A549 (cell line): ENCODE measurements at regions not wholly inside any gene's neighbourhood (a gene's known extent, or its start where the extent isn't known, plus 50 kb on each side); places are given as distances from the start of the nearest gene placed in this dataset.
A peak's percentile ranks its signal among the peaks of the same experiment; 100 is the strongest.

Experiments used
- ATAC-seq, 2 experiments: fragments of 200-7000 bp in 1 of 2; fragments of >200 bp in 1 of 2; cut with Nextera tagmentation in 1 of 2; cut with Tn5 transposase in 1 of 2; 3 replicates each; pipeline versions ENCODE4 v1.8.0 to v1.9.1; 2018 to 2020; ENCODE audit warnings: mild to moderate bottlenecking in 1 of 2, moderate library complexity in 1 of 2
- CTCF ChIA-PET: fragments of 300-600 bp; sonication (Branson Sonifier 250); formaldehyde crosslinking; extraction: SDS; loops from one replicate; lab custom pipeline; 2021; ENCODE audit warnings: antibody characterized with exemption, inconsistent platforms; lab: Yijun Ruan, JAX
- POLR2A ChIA-PET: fragments of 350-600 bp; formaldehyde crosslinking; extraction: SDS; loops from one replicate; lab custom pipeline; 2021; ENCODE audit warnings: antibody characterized with exemption, inconsistent platforms; lab: Yijun Ruan, JAX
- DNase-seq, 2 experiments: peaks; one replicate each; pipeline versions ENCODE4 v3.0.0 to v3.0.0-alpha.2; 2011 to 2016; ENCODE audit warnings: low read depth in 1 of 2, low spot score in 1 of 2
- FAIRE-seq: peaks from 2 replicates; lab custom pipeline; 2011; peaks lifted over from hg19 to GRCh38; lab: Jason Lieb, UNC
- H3K27ac ChIP-seq, 2 experiments: fragments of >200 bp; sonication (Bioruptor Twin); formaldehyde crosslinking; 3 replicates each; pipeline ENCODE4 v1.5.1; 2016 to 2017
- H3K4me1 ChIP-seq: fragments of >200 bp; sonication (Bioruptor Twin); formaldehyde crosslinking; 3 replicates; pipeline ENCODE4 v1.6.1; 2016
- H3K4me2 ChIP-seq: fragments of >200 bp; sonication (Bioruptor Twin); formaldehyde crosslinking; 3 replicates; pipeline ENCODE4 v1.6.1; 2016
- H3K4me3 ChIP-seq: fragments of >200 bp; sonication (Bioruptor Twin); formaldehyde crosslinking; 3 replicates; pipeline ENCODE4 v1.5.1; 2016
- H3K9me3 ChIP-seq: fragments of >200 bp; sonication (Bioruptor Twin); formaldehyde crosslinking; 3 replicates; pipeline ENCODE4 v1.6.1; 2016
- CBX2 ChIP-seq: fragments of 200-600 bp; sonication (generic); IDR thresholded peaks from 2 replicates; pipeline ENCODE4 v1.6.1; 2016; ENCODE audit warnings: low read depth, mild to moderate bottlenecking, borderline replicate concordance
- CHD2 ChIP-seq: fragments of 150-350 bp; IDR thresholded peaks from 2 replicates; pipeline ENCODE4 v1.6.1; 2014; ENCODE audit warnings: low read length; ENCODE audit not compliant: partially characterized antibody
- EHMT2 ChIP-seq: fragments of 200-600 bp; sonication (generic); IDR thresholded peaks from 2 replicates; pipeline ENCODE4 v1.6.1; 2016; ENCODE audit warnings: antibody characterized with exemption, low read depth, mild to moderate bottlenecking, moderate library complexity
- FOXS1 ChIP-seq: fragments of 250-450 bp; sonication (Bioruptor Pico); IDR thresholded peaks from 2 replicates; pipeline ENCODE4 v1.5.0; 2020; ENCODE audit warnings: mild to moderate bottlenecking, moderate library complexity
- HDAC2 ChIP-seq: fragments of 200-600 bp; sonication (generic); IDR thresholded peaks from 2 replicates; pipeline ENCODE4 v1.6.1; 2016
- HOXB5 ChIP-seq: fragments of 250-450 bp; sonication (Bioruptor Pico); IDR thresholded peaks from 2 replicates; pipeline ENCODE4 v1.5.0; 2020; ENCODE audit warnings: mild to moderate bottlenecking, moderate library complexity
- KDM1A ChIP-seq: fragments of 200-600 bp; sonication (generic); IDR thresholded peaks from 2 replicates; pipeline ENCODE4 v1.6.1; 2016; ENCODE audit warnings: low read depth, mild to moderate bottlenecking
- KDM5A ChIP-seq: fragments of 200-600 bp; sonication (generic); IDR thresholded peaks from 2 replicates; pipeline ENCODE4 v1.6.1; 2016; ENCODE audit warnings: antibody characterized with exemption, mild to moderate bottlenecking
- MAFK ChIP-seq: fragments of 450-650 bp; IDR thresholded peaks from 2 replicates; pipeline ENCODE4 v1.6.1; 2014; ENCODE audit not compliant: partially characterized antibody
- MYC ChIP-seq: IDR thresholded peaks from 2 replicates; pipeline ENCODE4 v1.6.1; 2012; ENCODE audit warnings: mild to moderate bottlenecking, inconsistent platforms, low read length, improper control_type of control experiment, borderline replicate concordance
- PHF8 ChIP-seq: fragments of 200-600 bp; sonication (generic); IDR thresholded peaks from 2 replicates; pipeline ENCODE4 v1.6.1; 2016; ENCODE audit warnings: low read depth, mild to moderate bottlenecking, antibody characterized with exemption, moderate library complexity, borderline replicate concordance
- POLR2A ChIP-seq: IDR thresholded peaks from 2 replicates; pipeline ENCODE4 v1.6.1; 2012; ENCODE audit warnings: mild to moderate bottlenecking, low read length
- RAD21 ChIP-seq, 2 experiments: fragments of >200 bp in 1 of 2; sonication (Bioruptor Twin) in 1 of 2; formaldehyde crosslinking in 1 of 2; IDR thresholded peaks in 1 of 2; conservative IDR thresholded peaks in 1 of 2; 2 replicates in 1 of 2; 3 replicates in 1 of 2; pipeline ENCODE4 v1.6.1; 2012 to 2018; ENCODE audit warnings: inconsistent platforms in 1 of 2
- RARB ChIP-seq: fragments of 250-450 bp; sonication (Bioruptor Pico); IDR thresholded peaks from 2 replicates; pipeline ENCODE4 v1.8.0; 2021; ENCODE audit warnings: mild to moderate bottlenecking, moderate library complexity
- RCOR1 ChIP-seq: fragments of 150-350 bp; IDR thresholded peaks from 2 replicates; pipeline ENCODE4 v1.6.1; 2014; ENCODE audit warnings: antibody characterized with exemption, low read length, low read depth
- REST ChIP-seq: fragments of 200-600 bp; sonication (generic); IDR thresholded peaks from 2 replicates; pipeline ENCODE4 v1.6.1; 2016; ENCODE audit warnings: antibody characterized with exemption, mild to moderate bottlenecking, moderate library complexity
- RFX5 ChIP-seq: fragments of 450-650 bp; IDR thresholded peaks from 2 replicates; pipeline ENCODE4 v1.7.1; 2014; ENCODE audit warnings: antibody characterized with exemption, mild to moderate bottlenecking, moderate library complexity
- SREBF2 ChIP-seq: fragments of 450-650 bp; IDR thresholded peaks from 2 replicates; pipeline ENCODE4 v1.6.1; 2014; ENCODE audit warnings: mild to moderate bottlenecking, moderate library complexity
- TP53 ChIP-seq: fragments of 250-450 bp; sonication (Bioruptor Pico); IDR thresholded peaks from 2 replicates; pipeline ENCODE4 v1.5.0; 2021; ENCODE audit warnings: mild to moderate bottlenecking, moderate library complexity
- USF2 ChIP-seq: fragments of 450-650 bp; IDR thresholded peaks from 2 replicates; pipeline ENCODE4 v1.6.1; 2014; ENCODE audit warnings: antibody characterized with exemption
- WGBS: methylation state at CpG from one replicate; pipeline ENCODE4 v1.1.6; 2017; ENCODE audit errors: missing lambda C conversion rate; 5-methylcytosine and 5-hydroxymethylcytosine counted together

- Histone ChIP-seq H3K9me3 (no peaks in the 10 kb centered on the region), H3K4me2 (no peak overlapping the region), H3K4me3 (no peak overlapping the region), H3K4me1 (no peaks in the 10 kb centered on the region), H3K27ac (no peak overlapping the region)
- TF ChIP-seq KDM1A (no peak), KDM5A (no peak)
- ATAC-seq (no peak), FAIRE-seq (no peak), DNase-seq (no peak)
- CTCF ChIA-PET: no interaction called here
- POLR2A ChIA-PET: no interaction called here
Observed at GRCh38 chr4:42205541-42205940, 53.1 kb upstream of the BEND4 start.

- no peak for ATAC-seq
- H3K4me2 ChIP-seq: peak overlapping the region; percentile 18; the same call in 1 of the 3 replicates
- ChIA-PET POLR2A (no interaction called here), CTCF (interaction anchor here (0.7 kb wide), 1 partner anchor 326 kb away, joined by 3 read pairs; no protein-coding TSS in a partner anchor)
- TF ChIP-seq KDM5A (no peak), HDAC2 (no peak), HOXB5 (CRISPR knock-in tag) (no peak), RARB (CRISPR knock-in tag) (no peak)
- H3K9me3 ChIP-seq: no peaks in the 10 kb centered on the region
- no peaks in the 10 kb centered on the region for H3K4me1 ChIP-seq
- H3K4me3 ChIP-seq: no peak overlapping the region
- no peak for DNase-seq
- WGBS: 57% methylated on average over 2 of the region's 2 CpGs
- no peak overlapping the region for H3K27ac ChIP-seq
- no peak for FAIRE-seq
Observed at GRCh38 chr4:42216664-42217063, 64.2 kb upstream of the BEND4 start.

GRCh38 chr4:42225286-42225685, 72.8 kb upstream of the BEND4 start:
- ATAC-seq: no peak
- Histone ChIP-seq H3K27ac (no peak overlapping the region), H3K4me1 (no peaks in the 10 kb centered on the region), H3K4me2 (no peak overlapping the region), H3K4me3 (no peak overlapping the region), H3K9me3 (no peaks in the 10 kb centered on the region)
- no peak for DNase-seq
- 27% methylated on average over 1 of the region's 1 CpG for WGBS
- TF ChIP-seq FOXS1 (CRISPR knock-in tag) (no peak), POLR2A (no peak), MAFK (no peak), RFX5 (no peak), CBX2 (no peak), CHD2 (no peak), RAD21 (conservative IDR thresholded peaks at IDR 0.05 in 1 of 2, IDR thresholded peaks at IDR 0.05 in 1 of 2) (no peak), RCOR1 (no peak), EHMT2 (no peak), KDM1A (no peak), REST (no peak), PHF8 (no peak), SREBF2 (no peak), HDAC2 (no peak), USF2 (no peak), KDM5A (no peak), MYC (no peak), HOXB5 (CRISPR knock-in tag) (no peak), TP53 (CRISPR knock-in tag) (no peak)
- FAIRE-seq: no peak
- POLR2A ChIA-PET: no interaction called here
- CTCF ChIA-PET: no interaction called here
